Nephron (organoid): ENCODE measurements at regions not wholly inside any gene's neighbourhood (a gene's known extent, or its start where the extent isn't known, plus 50 kb on each side); places are given as distances from the start of the nearest gene placed in this dataset.

Experiments used
- H3K27ac Mint-ChIP-seq, 3 experiments: 2 replicates each; pipeline ENCODE4 v1.8.0; 2020; ENCODE audit warnings: mixed read lengths in 3 of 3, mild to moderate bottlenecking in 2 of 3, moderate library complexity in 1 of 3
- H3K27me3 Mint-ChIP-seq: 2 replicates; pipeline ENCODE4 v1.8.0; 2021; ENCODE audit warnings: low read depth, mild to moderate bottlenecking, moderate library complexity, mixed read lengths
- H3K36me3 Mint-ChIP-seq: 2 replicates; pipeline ENCODE4 v1.8.0; 2020; ENCODE audit warnings: low read depth, mixed read lengths
- H3K4me1 Mint-ChIP-seq: 2 replicates; pipeline ENCODE4 v1.8.0; 2020; ENCODE audit warnings: mixed read lengths
- H3K4me3 Mint-ChIP-seq, 3 experiments: 2 replicates each; pipeline ENCODE4 v1.8.0; 2020; ENCODE audit warnings: mild to moderate bottlenecking in 3 of 3, mixed read lengths in 3 of 3, moderate library complexity in 2 of 3
- H3K9me3 Mint-ChIP-seq: 2 replicates; pipeline ENCODE4 v1.8.0; 2020; ENCODE audit warnings: mixed read lengths
- CTCF ChIP-seq, 3 experiments: fragments of 200-600 bp; sonication (generic); IDR thresholded peaks; one replicate each; pipeline ENCODE4 v1.5.0; 2021; ENCODE audit warnings: antibody characterized with exemption in 3 of 3; ENCODE audit not compliant: unreplicated experiment in 3 of 3

- no peaks in the 10 kb centered on the region for H3K27me3 Mint-ChIP-seq
- no peaks in the 10 kb centered on the region for H3K9me3 Mint-ChIP-seq
- TF ChIP-seq CTCF (IDR thresholded peaks at IDR 0.05; ENCODE audit: unreplicated experiment in 3 of 3): no peak
- no peak overlapping the region for H3K27ac Mint-ChIP-seq
- H3K4me3 Mint-ChIP-seq: no peak overlapping the region
- peaks cover 14% of the 10 kb centered on the region for H3K4me1 Mint-ChIP-seq
- H3K36me3 Mint-ChIP-seq: no peaks in the 10 kb centered on the region
These were observed 64.4 kb upstream of the BMP2 start for GRCh38 chr20:6703047-6703446.

- Mint-ChIP-seq H3K9me3 (no peaks in the 10 kb centered on the region), H3K27me3 (no peaks in the 10 kb centered on the region), H3K27ac (no peak overlapping the region), H3K36me3 (no peaks in the 10 kb centered on the region), H3K4me1 (peaks cover 19% of the 10 kb centered on the region), H3K4me3 (no peak overlapping the region)
- no peak for TF ChIP-seq CTCF (IDR thresholded peaks at IDR 0.05; ENCODE audit: unreplicated experiment in 3 of 3)
These were observed 65.3 kb upstream of the BMP2 start for GRCh38 chr20:6702144-6702543.

- no peaks in the 10 kb centered on the region for H3K27me3 Mint-ChIP-seq
- no peak for TF ChIP-seq CTCF (IDR thresholded peaks at IDR 0.05; ENCODE audit: unreplicated experiment in 3 of 3)
- H3K4me3 Mint-ChIP-seq: no peak overlapping the region
- no peaks in the 10 kb centered on the region for H3K9me3 Mint-ChIP-seq
- H3K4me1 Mint-ChIP-seq: peaks cover 24% of the 10 kb centered on the region
- H3K27ac Mint-ChIP-seq: no peak overlapping the region
- no peaks in the 10 kb centered on the region for H3K36me3 Mint-ChIP-seq
These were observed 66.7 kb upstream of the BMP2 start for GRCh38 chr20:6700563-6701329.

- Mint-ChIP-seq H3K4me3 (no peak overlapping the region), H3K4me1 (peaks cover 24% of the 10 kb centered on the region), H3K27ac (no peak overlapping the region), H3K9me3 (no peaks in the 10 kb centered on the region), H3K27me3 (no peaks in the 10 kb centered on the region), H3K36me3 (no peaks in the 10 kb centered on the region)
- no peak for TF ChIP-seq CTCF (IDR thresholded peaks at IDR 0.05; ENCODE audit: unreplicated experiment in 3 of 3)
These were observed 67.4 kb upstream of the BMP2 start for GRCh38 chr20:6699921-6700562.

- no peak for TF ChIP-seq CTCF (IDR thresholded peaks at IDR 0.05; ENCODE audit: unreplicated experiment in 3 of 3)
- H3K4me3 Mint-ChIP-seq: no peak overlapping the region
- no peak overlapping the region for H3K27ac Mint-ChIP-seq
- no peaks in the 10 kb centered on the region for H3K36me3 Mint-ChIP-seq
- peaks cover 17% of the 10 kb centered on the region for H3K4me1 Mint-ChIP-seq
- H3K9me3 Mint-ChIP-seq: no peaks in the 10 kb centered on the region
- H3K27me3 Mint-ChIP-seq: no peaks in the 10 kb centered on the region
These were observed 68.8 kb upstream of the BMP2 start for GRCh38 chr20:6698723-6699122.

GRCh38 chr20:6698056-6698455 lies 69.4 kb upstream of the BMP2 start:
- Mint-ChIP-seq H3K4me3 (no peak overlapping the region), H3K36me3 (no peaks in the 10 kb centered on the region), H3K9me3 (no peaks in the 10 kb centered on the region), H3K4me1 (peaks cover 19% of the 10 kb centered on the region), H3K27ac (no peak overlapping the region), H3K27me3 (peaks cover 2% of the 10 kb centered on the region)
- no peak for TF ChIP-seq CTCF (IDR thresholded peaks at IDR 0.05; ENCODE audit: unreplicated experiment in 3 of 3)
